K562 (cell line): ENCODE measurements at regions not wholly inside any gene's neighbourhood (a gene's known extent, or its start where the extent isn't known, plus 50 kb on each side); places are given as distances from the start of the nearest gene placed in this dataset.
A peak's percentile ranks its signal among the peaks of the same experiment; 100 is the strongest.

Experiments
- CTBP1 ChIP-seq: fragments of 450-650 bp; IDR thresholded peaks from 2 replicates; pipeline ENCODE4 v1.6.1; 2016; ENCODE audit warnings: borderline replicate concordance
- CUX1 ChIP-seq: fragments of 200-800 bp; sonication (Bioruptor generic); IDR thresholded peaks from 2 replicates; pipeline ENCODE4 v1.6.1; 2016; ENCODE audit warnings: missing genetic modification characterization, missing compliant biosample characterization
- NFRKB ChIP-seq: fragments of 450-650 bp; IDR thresholded peaks from 2 replicates; pipeline ENCODE4 v1.6.1; 2016; ENCODE audit warnings: low read depth
- TAF15 ChIP-seq: fragments of 200-400 bp; formaldehyde crosslinking; IDR thresholded peaks from 2 replicates; pipeline ENCODE4 v1.6.1; 2017; ENCODE audit warnings: mild to moderate bottlenecking, low read depth, low read length, moderate library complexity
- ZBTB11 ChIP-seq, 3 experiments: fragments of 200-800 bp in 1 of 3; fragments of 250-450 bp in 1 of 3; fragments of 450-650 bp in 1 of 3; sonication (Bioruptor Pico) in 1 of 3; sonication (Bioruptor generic) in 1 of 3; formaldehyde crosslinking in 1 of 3; IDR thresholded peaks; 2 replicates each; pipeline versions ENCODE4 v1.6.1 to v1.8.0; 2016 to 2022; ENCODE audit warnings: mild to moderate bottlenecking in 2 of 3, missing genetic modification characterization in 2 of 3, missing compliant biosample characterization in 1 of 3, moderate library complexity in 1 of 3

GRCh38 chr6:156719395-156719719, 57.8 kb upstream of the ARID1B start (continued):
- TF ChIP-seq CUX1 (CRISPR knock-in tag): no peak
- no peak for TF ChIP-seq CTBP1
- TF ChIP-seq TAF15: no peak
- 0 out of 2 replicates have a peak, but pooled peaks have one; percentile 54 for TF ChIP-seq NFRKB
- TF ChIP-seq ZBTB11 (CRISPR knock-in tag; IDR thresholded peaks at IDR 0.05): no peak
- TF ChIP-seq, all 486 proteins: peak for 18
